Right lobe of liver (tissue), 6 donors: ENCODE measurements at regions not wholly inside any gene's neighbourhood (a gene's known extent, or its start where the extent isn't known, plus 50 kb on each side); places are given as distances from the start of the nearest gene placed in this dataset.

ENCODE experiments used
- ATAC-seq, 4 donors: fragments of 200-7000 bp; cut with Tn5 transposase; one replicate each; pipeline ENCODE4 v1.9.1; 2020; ENCODE audit warnings: mild to moderate bottlenecking in 4 of 4, moderate library complexity in 4 of 4
- DNase-seq, 3 donors: peaks; one replicate each; pipeline ENCODE4 v3.0.0-alpha.2; 2020
- H3K27ac ChIP-seq, 3 donors: fragments of 200-600 bp; one replicate each; pipeline ENCODE4 v1.8.0; 2022
- H3K27me3 ChIP-seq, 2 donors: fragments of 200-600 bp; one replicate each; pipeline ENCODE4 v1.8.0; 2022
- H3K36me3 ChIP-seq, 4 donors: fragments of 200-600 bp; sonication (generic) in 1 of 4; one replicate each; pipeline versions ENCODE4 v1.5.1 to v1.8.0; 2017 to 2022; ENCODE audit warnings: control low read depth in 1 of 4
- H3K4me1 ChIP-seq, 4 donors: fragments of 200-600 bp; sonication (generic) in 1 of 4; one replicate each; pipeline versions ENCODE4 v1.5.1 to v1.8.0; 2017 to 2022; ENCODE audit warnings: control low read depth in 1 of 4
- H3K4me3 ChIP-seq, 3 donors: fragments of 200-600 bp; one replicate each; pipeline ENCODE4 v1.8.0; 2022
- H3K9me3 ChIP-seq, 4 donors: fragments of 200-600 bp; sonication (generic) in 1 of 4; one replicate each; pipeline versions ENCODE4 v1.5.1 to v1.8.0; 2017 to 2022; ENCODE audit warnings: control low read depth in 1 of 4
- POLR2A ChIP-seq: fragments of 450-650 bp; IDR thresholded peaks from one replicate; pipeline ENCODE4 v1.6.1; 2017; ENCODE audit warnings: antibody characterized with exemption, mild to moderate bottlenecking
- WGBS: methylation state at CpG from one replicate; pipeline ENCODE4 v1.1.6; 2018; ENCODE audit warnings: low coverage, low lambda C conversion rate; ENCODE audit not compliant: insufficient coverage; ENCODE audit errors: missing lambda C conversion rate; 5-methylcytosine and 5-hydroxymethylcytosine counted together
- intact Hi-C, 2 donors: fragments of 100-400 bp; cut with DNase I; formaldehyde crosslinking; loops; one replicate each; pipeline versions ENCODE4 v1.11.2 to v1.14.1; 2022
- TF ChIP-seq, protein P1 (sequence below), 4 donors: fragments of 200-600 bp in 3 of 4; fragments of 450-650 bp in 1 of 4; IDR thresholded peaks; one replicate each; pipeline versions ENCODE4 v1.5.1 to v1.8.0; 2016 to 2022; ENCODE audit warnings: antibody characterized with exemption in 4 of 4, mild to moderate bottlenecking in 2 of 4
- donor health status: DM: no; HTN: yes; CAD: no.
- donor health status: DM: no; HTN: no; CAD: no.
- donor health status: DM: no; HTN: no; CAD: no.
- donor health status: DM: no; HTN: yes; CAD: no.
- donor health status: DM: no; HTN: yes; CAD: no.

GRCh38 chr22:48872271-48873190 is 955.1 kb downstream of the BRD1 start:
- H3K36me3 ChIP-seq: no peaks in the 10 kb centered on the region
- peak in 1 of 3 donors; percentile 26 for DNase-seq
- H3K9me3 ChIP-seq: no peaks in the 10 kb centered on the region
- no peaks in the 10 kb centered on the region for H3K27me3 ChIP-seq
- no peak overlapping the region for H3K4me3 ChIP-seq
- no peak for ATAC-seq
- no peaks in the 10 kb centered on the region for H3K4me1 ChIP-seq
- intact Hi-C loops: no loop called here
- H3K27ac ChIP-seq: no peak overlapping the region
- TF ChIP-seq, protein P1, sequence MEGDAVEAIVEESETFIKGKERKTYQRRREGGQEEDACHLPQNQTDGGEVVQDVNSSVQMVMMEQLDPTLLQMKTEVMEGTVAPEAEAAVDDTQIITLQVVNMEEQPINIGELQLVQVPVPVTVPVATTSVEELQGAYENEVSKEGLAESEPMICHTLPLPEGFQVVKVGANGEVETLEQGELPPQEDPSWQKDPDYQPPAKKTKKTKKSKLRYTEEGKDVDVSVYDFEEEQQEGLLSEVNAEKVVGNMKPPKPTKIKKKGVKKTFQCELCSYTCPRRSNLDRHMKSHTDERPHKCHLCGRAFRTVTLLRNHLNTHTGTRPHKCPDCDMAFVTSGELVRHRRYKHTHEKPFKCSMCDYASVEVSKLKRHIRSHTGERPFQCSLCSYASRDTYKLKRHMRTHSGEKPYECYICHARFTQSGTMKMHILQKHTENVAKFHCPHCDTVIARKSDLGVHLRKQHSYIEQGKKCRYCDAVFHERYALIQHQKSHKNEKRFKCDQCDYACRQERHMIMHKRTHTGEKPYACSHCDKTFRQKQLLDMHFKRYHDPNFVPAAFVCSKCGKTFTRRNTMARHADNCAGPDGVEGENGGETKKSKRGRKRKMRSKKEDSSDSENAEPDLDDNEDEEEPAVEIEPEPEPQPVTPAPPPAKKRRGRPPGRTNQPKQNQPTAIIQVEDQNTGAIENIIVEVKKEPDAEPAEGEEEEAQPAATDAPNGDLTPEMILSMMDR (IDR thresholded peaks at IDR 0.05): no peak
- TF ChIP-seq POLR2A: no peak
- 57% methylated on average over 9 of the region's 21 CpGs for WGBS

DNA sequence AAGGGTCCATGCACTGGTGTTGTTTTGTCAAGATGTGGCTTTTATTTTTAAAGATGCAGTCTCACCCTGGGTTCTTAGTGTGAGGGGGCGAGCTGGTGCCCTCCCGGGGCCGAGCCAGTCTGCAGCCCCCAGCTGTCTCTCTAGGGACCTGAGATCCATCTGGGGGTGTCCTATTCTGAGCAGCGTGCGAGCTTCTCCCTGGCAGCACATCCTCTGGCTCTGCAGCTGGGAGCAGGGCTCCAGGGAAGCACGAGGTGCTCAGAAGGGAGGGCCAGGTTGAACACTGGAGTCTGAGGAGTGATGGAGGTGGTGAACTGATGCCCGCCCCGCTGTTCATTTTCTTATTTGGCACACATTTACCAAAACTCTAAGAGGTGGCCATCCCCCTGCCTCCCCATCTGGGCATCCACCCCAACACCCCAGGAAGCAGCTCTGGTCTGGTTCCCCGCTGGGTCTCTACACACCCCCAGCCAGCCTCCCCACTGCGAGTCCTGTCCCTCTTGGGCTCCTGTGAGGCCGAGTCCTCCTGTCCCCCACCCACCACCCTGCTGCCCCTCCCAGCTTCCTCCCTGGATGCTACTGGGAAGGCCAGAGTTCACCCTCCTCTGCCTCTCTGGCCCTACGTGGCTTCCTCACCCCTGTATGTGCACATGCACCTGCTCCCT is 956.4 kb downstream of the BRD1 start:
- no peak for TF ChIP-seq POLR2A
- TF ChIP-seq, protein P1 (IDR thresholded peaks at IDR 0.05): no peak

DNA sequence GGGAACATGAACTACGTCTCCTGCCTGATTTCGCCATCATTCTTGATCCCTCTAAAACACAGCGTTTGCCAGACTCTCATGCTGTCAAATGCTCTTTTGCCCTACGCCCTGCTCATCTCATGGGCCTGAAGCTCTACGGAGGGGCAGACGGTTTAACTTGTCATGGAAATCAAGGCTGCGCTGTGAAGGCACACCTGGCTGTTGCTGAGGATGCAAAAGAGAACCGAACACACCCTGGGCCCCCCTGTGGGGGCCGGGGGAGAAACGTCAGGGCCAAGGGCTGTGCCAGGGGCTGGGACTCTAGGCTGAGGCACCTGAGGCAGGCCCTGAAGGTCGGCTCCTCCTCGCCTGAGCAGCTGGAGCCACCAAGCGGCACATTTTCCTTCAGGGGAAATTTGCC is 957.2 kb downstream of the BRD1 start:
- intact Hi-C loops: no loop called here
- peak in 1 of 3 donors; percentile 16 for DNase-seq
- no peaks in the 10 kb centered on the region for H3K27me3 ChIP-seq

More for the DNA sequence above, 956.4 kb downstream of the BRD1 start:
- Histone ChIP-seq H3K4me1 (no peaks in the 10 kb centered on the region), H3K4me3 (no peak overlapping the region), H3K27ac (no peak overlapping the region), H3K9me3 (no peaks in the 10 kb centered on the region), H3K36me3 (no peaks in the 10 kb centered on the region), H3K27me3 (no peaks in the 10 kb centered on the region)
- WGBS: 46% methylated on average over 3 of the region's 12 CpGs
- peak in 1 of 4 donors; percentile 18 for ATAC-seq
- intact Hi-C loops: no loop called here
- DNase-seq: peak in 1 of 3 donors; percentile 35

DNA sequence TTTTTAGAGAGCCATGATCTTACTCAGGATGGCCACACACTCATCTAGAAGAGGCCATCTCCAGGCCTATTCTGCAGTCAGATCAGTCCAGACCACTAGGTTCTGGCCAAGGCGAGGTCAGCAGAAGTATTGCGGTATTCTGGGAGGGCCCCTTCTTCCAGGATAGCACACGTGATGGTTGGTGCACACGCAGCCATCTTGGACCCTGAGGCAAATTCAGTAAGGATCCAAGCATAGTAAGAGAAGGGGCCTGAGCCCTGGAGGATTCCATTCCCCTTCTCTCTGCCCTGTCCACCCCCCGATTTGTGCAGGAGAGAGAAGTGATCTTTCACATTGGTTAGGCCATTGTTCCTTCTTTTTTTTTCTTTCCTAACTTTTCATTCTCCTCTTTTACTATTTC is 957.9 kb downstream of the BRD1 start:
- TF ChIP-seq POLR2A: no peak
- TF ChIP-seq, protein P1 (IDR thresholded peaks at IDR 0.05): no peak
- intact Hi-C loops: no loop called here
- Histone ChIP-seq H3K36me3 (no peaks in the 10 kb centered on the region), H3K27ac (no peak overlapping the region), H3K4me1 (no peaks in the 10 kb centered on the region), H3K27me3 (no peaks in the 10 kb centered on the region), H3K4me3 (no peak overlapping the region), H3K9me3 (no peaks in the 10 kb centered on the region)
- 54% methylated on average over 2 of the region's 5 CpGs for WGBS
- DNase-seq (no peak), ATAC-seq (no peak)

More for the DNA sequence above, 957.2 kb downstream of the BRD1 start:
- Histone ChIP-seq H3K27ac (no peak overlapping the region), H3K4me3 (no peak overlapping the region), H3K4me1 (no peaks in the 10 kb centered on the region), H3K9me3 (no peaks in the 10 kb centered on the region), H3K36me3 (no peaks in the 10 kb centered on the region)
- no peak for ATAC-seq
- TF ChIP-seq, protein P1 (IDR thresholded peaks at IDR 0.05): no peak
- 67% methylated on average over 9 of the region's 13 CpGs for WGBS
